ENCODE measurements at regions not wholly inside any gene's neighbourhood (a gene's known extent, or its start where the extent isn't known, plus 50 kb on each side); places are given as distances from the start of the nearest gene placed in this dataset.

GRCh38 chr7:41420421-41420820, 282.5 kb downstream of the INHBA start:
- H3K27me3 ChIP-seq, result no peaks in the 10 kb centered on the region
- H3K9me3 ChIP-seq, result no peaks in the 10 kb centered on the region
- no peak for DNase-seq
- TF ChIP-seq POLR2A (IDR thresholded peaks at IDR 0.05) (no peak), POLR2AphosphoS5 (IDR thresholded peaks at IDR 0.05) (no peak), EP300 (IDR thresholded peaks at IDR 0.05) (no peak)
- TF ChIP-seq, protein P1, sequence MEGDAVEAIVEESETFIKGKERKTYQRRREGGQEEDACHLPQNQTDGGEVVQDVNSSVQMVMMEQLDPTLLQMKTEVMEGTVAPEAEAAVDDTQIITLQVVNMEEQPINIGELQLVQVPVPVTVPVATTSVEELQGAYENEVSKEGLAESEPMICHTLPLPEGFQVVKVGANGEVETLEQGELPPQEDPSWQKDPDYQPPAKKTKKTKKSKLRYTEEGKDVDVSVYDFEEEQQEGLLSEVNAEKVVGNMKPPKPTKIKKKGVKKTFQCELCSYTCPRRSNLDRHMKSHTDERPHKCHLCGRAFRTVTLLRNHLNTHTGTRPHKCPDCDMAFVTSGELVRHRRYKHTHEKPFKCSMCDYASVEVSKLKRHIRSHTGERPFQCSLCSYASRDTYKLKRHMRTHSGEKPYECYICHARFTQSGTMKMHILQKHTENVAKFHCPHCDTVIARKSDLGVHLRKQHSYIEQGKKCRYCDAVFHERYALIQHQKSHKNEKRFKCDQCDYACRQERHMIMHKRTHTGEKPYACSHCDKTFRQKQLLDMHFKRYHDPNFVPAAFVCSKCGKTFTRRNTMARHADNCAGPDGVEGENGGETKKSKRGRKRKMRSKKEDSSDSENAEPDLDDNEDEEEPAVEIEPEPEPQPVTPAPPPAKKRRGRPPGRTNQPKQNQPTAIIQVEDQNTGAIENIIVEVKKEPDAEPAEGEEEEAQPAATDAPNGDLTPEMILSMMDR (IDR thresholded peaks at IDR 0.05), result no peak
- intact Hi-C loops (cut with DNase I; ENCODE audit: low total_unique reads), result no loop called here
- no peaks in the 10 kb centered on the region for H3K36me3 ChIP-seq
- no peak overlapping the region for H3K4me3 ChIP-seq
- no peaks in the 10 kb centered on the region for H3K4me1 ChIP-seq
- WGBS, 5 donors, result 72 to 93% (median 87%) methylated on average over 3 of the region's 3 CpGs
- no peak overlapping the region for H3K27ac ChIP-seq

GRCh38 chr7:41418337-41418736, 284.6 kb downstream of the INHBA start:
- Histone ChIP-seq H3K27ac (no peak overlapping the region), H3K4me1 (no peaks in the 10 kb centered on the region), H3K9me3 (peaks cover 0 to 5% (median 3%) of the 10 kb centered on the region in 4 donors), H3K4me3 (no peak overlapping the region), H3K36me3 (no peaks in the 10 kb centered on the region), H3K27me3 (no peaks in the 10 kb centered on the region)
- intact Hi-C loops (cut with DNase I; ENCODE audit: low total_unique reads), result no loop called here
- 48 to 62% (median 55%) methylated on average over 3 of the region's 3 CpGs for WGBS, 5 donors
- DNase-seq, result no peak
- TF ChIP-seq POLR2A (IDR thresholded peaks at IDR 0.05) (no peak), EP300 (IDR thresholded peaks at IDR 0.05) (no peak), POLR2AphosphoS5 (IDR thresholded peaks at IDR 0.05) (no peak)
- TF ChIP-seq, protein P1 (IDR thresholded peaks at IDR 0.05), result no peak

DNA sequence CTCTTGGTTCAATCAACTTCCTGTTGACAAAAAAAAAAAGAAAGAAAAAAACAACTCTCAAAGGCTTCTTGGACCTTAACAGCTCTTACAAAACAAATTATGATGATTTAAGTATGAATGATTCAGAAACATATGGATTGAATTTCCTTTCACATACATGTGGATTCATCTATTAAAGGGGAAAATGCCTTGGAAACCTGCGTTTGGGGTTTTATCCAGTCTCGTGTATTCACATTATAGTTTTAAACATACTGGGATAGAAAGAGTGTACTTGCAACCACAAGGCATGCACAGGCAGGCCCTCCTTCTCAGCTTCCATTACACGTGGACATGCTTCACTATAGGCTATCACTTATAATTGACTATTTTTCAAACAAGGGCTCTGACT, 286.7 kb downstream of the INHBA start:
- intact Hi-C loops (cut with DNase I; ENCODE audit: low total_unique reads), result no loop called here

GRCh38 chr7:41415471-41416207, 287.3 kb downstream of the INHBA start:
- Histone ChIP-seq H3K27me3 (no peaks in the 10 kb centered on the region), H3K36me3 (no peaks in the 10 kb centered on the region), H3K4me3 (no peak overlapping the region), H3K4me1 (no peaks in the 10 kb centered on the region), H3K27ac (no peak overlapping the region), H3K9me3 (peaks cover 0 to 7% (median 3%) of the 10 kb centered on the region in 4 donors)
- no peak for TF ChIP-seq POLR2A (IDR thresholded peaks at IDR 0.05)
- TF ChIP-seq, protein P1 (IDR thresholded peaks at IDR 0.05), result no peak
- no peak for TF ChIP-seq POLR2AphosphoS5 (IDR thresholded peaks at IDR 0.05)
- TF ChIP-seq EP300 (IDR thresholded peaks at IDR 0.05), result no peak
- intact Hi-C loops (cut with DNase I; ENCODE audit: low total_unique reads), result no loop called here
- WGBS, 5 donors, result 65 to 81% (median 78%) methylated on average over 5 of the region's 5 CpGs
- no peak for DNase-seq

More for the DNA sequence above, 286.7 kb downstream of the INHBA start:
- Histone ChIP-seq H3K27ac (no peak overlapping the region), H3K9me3 (peaks cover 0 to 7% (median 3%) of the 10 kb centered on the region in 4 donors), H3K4me3 (no peak overlapping the region), H3K27me3 (no peaks in the 10 kb centered on the region), H3K4me1 (no peaks in the 10 kb centered on the region), H3K36me3 (no peaks in the 10 kb centered on the region)
- WGBS, 5 donors, result 79 to 89% (median 86%) methylated on average over 3 of the region's 3 CpGs
- DNase-seq, result no peak
- TF ChIP-seq POLR2A (IDR thresholded peaks at IDR 0.05) (no peak), EP300 (IDR thresholded peaks at IDR 0.05) (no peak), POLR2AphosphoS5 (IDR thresholded peaks at IDR 0.05) (no peak)
- TF ChIP-seq, protein P1 (IDR thresholded peaks at IDR 0.05), result no peak

Measured in stomach (tissue), 8 donors.